Endodermal cell (in vitro differentiated cells): ENCODE measurements at regions not wholly inside any gene's neighbourhood (a gene's known extent, or its start where the extent isn't known, plus 50 kb on each side); places are given as distances from the start of the nearest gene placed in this dataset.
A peak's percentile ranks its signal among the peaks of the same experiment; 100 is the strongest.
"Not testable (repeated sequence)": the region's sequence is repeated elsewhere in the genome, so short reads cannot be mapped to it uniquely, and the experiment has no call there.

Experiments
- DNase-seq: peaks from one replicate; pipeline ENCODE4 v3.0.0-alpha.2; 2017
- H3K27ac ChIP-seq: 2 replicates; pipeline ENCODE4 v1.5.1; 2013; ENCODE audit warnings: mild to moderate bottlenecking, low read depth, low read length, moderate library complexity
- H3K27me3 ChIP-seq: 2 replicates; pipeline ENCODE4 v1.6.1; 2013; ENCODE audit warnings: mild to moderate bottlenecking, low read length, moderate library complexity; ENCODE audit not compliant: insufficient read depth, control insufficient read depth, poor library complexity, severe bottlenecking
- H3K36me3 ChIP-seq: 2 replicates; pipeline ENCODE4 v1.7.0; 2013; ENCODE audit warnings: mild to moderate bottlenecking, low read length, moderate library complexity; ENCODE audit not compliant: control insufficient read depth, insufficient read depth
- H3K4me1 ChIP-seq: one replicate; pipeline ENCODE4 v1.7.0; 2013; ENCODE audit warnings: low read length; ENCODE audit not compliant: control insufficient read depth, insufficient read depth
- H3K4me3 ChIP-seq: 2 replicates; pipeline ENCODE4 v1.5.1; 2013; ENCODE audit warnings: mild to moderate bottlenecking, low read length, moderate library complexity
- H3K9ac ChIP-seq: 2 replicates; pipeline ENCODE4 v1.6.1; 2013; ENCODE audit warnings: mild to moderate bottlenecking, low read length, moderate library complexity; ENCODE audit not compliant: poor library complexity, severe bottlenecking; ENCODE audit errors: extremely low read depth
- H3K9me3 ChIP-seq: 2 replicates; pipeline ENCODE4 v1.6.1; 2013; ENCODE audit warnings: mild to moderate bottlenecking, low read length, moderate library complexity; ENCODE audit not compliant: control insufficient read depth
- H3K27ac Mint-ChIP-seq: 2 replicates; pipeline ENCODE4 v1.8.0; 2020; ENCODE audit warnings: mixed read lengths
- H3K27me3 Mint-ChIP-seq: 2 replicates; pipeline ENCODE4 v1.8.0; 2021; ENCODE audit warnings: mild to moderate bottlenecking, mixed read lengths; ENCODE audit not compliant: insufficient read depth
- H3K36me3 Mint-ChIP-seq: 2 replicates; pipeline ENCODE4 v1.8.0; 2020; ENCODE audit warnings: low read depth, mixed read lengths
- H3K4me1 Mint-ChIP-seq: 2 replicates; pipeline ENCODE4 v1.8.0; 2020; ENCODE audit warnings: mixed read lengths
- H3K4me3 Mint-ChIP-seq: 2 replicates; pipeline ENCODE4 v1.8.0; 2020; ENCODE audit warnings: mild to moderate bottlenecking, moderate library complexity, mixed read lengths
- H3K9me3 Mint-ChIP-seq: 2 replicates; pipeline ENCODE4 v1.8.0; 2020; ENCODE audit warnings: mild to moderate bottlenecking, mixed read lengths
- CTCF ChIP-seq: fragments of 200-600 bp; sonication (generic); conservative IDR thresholded peaks from 2 replicates; pipeline ENCODE4 v1.5.0; 2021; ENCODE audit warnings: antibody characterized with exemption, mild to moderate bottlenecking
- WGBS, 2 experiments: methylation state at CpG; one replicate each; pipeline versions ENCODE4 v1.1.5 to v1.1.7; 2013; ENCODE audit warnings: missing lambda C conversion rate in 2 of 2, mixed read lengths in 1 of 2; ENCODE audit not compliant: insufficient coverage in 1 of 2, insufficient read length in 1 of 2; 5-methylcytosine and 5-hydroxymethylcytosine counted together

- no peak for TF ChIP-seq CTCF
- Mint-ChIP-seq H3K4me1 (no peaks in the 10 kb centered on the region), H3K27ac (no peak overlapping the region), H3K36me3 (no peaks in the 10 kb centered on the region), H3K9me3 (peaks cover 17% of the 10 kb centered on the region), H3K4me3 (no peak overlapping the region), H3K27me3 (peaks cover 10% of the 10 kb centered on the region)
- Histone ChIP-seq H3K4me3 (no peak overlapping the region), H3K9me3 (peaks cover 14% of the 10 kb centered on the region), H3K9ac (no peak overlapping the region), H3K27me3 (no peaks in the 10 kb centered on the region), H3K4me1 (no peaks in the 10 kb centered on the region), H3K36me3 (no peaks in the 10 kb centered on the region), H3K27ac (no peak overlapping the region)
- no peak for DNase-seq
- 91 to 92% methylated on average over 12 to 22 of the region's 29 CpGs for WGBS, 2 experiments
These were observed 245.0 kb upstream of the B3GAT1 start for GRCh38 chr11:134656861-134657540.

GRCh38 chr11:134656086-134656840 lies 244.2 kb upstream of the B3GAT1 start:
- H3K4me3 ChIP-seq, H3K9me3 ChIP-seq, H3K4me3 Mint-ChIP-seq, H3K36me3 Mint-ChIP-seq, H3K36me3 ChIP-seq, H3K9ac ChIP-seq, H3K27me3 ChIP-seq, H3K4me1 Mint-ChIP-seq, H3K4me1 ChIP-seq, H3K27me3 Mint-ChIP-seq, H3K9me3 Mint-ChIP-seq: not testable (repeated sequence)
- H3K27ac ChIP-seq = peak overlapping the region; percentile 26
- peak overlapping the region; percentile 12 for H3K27ac Mint-ChIP-seq
- 90 to 95% methylated on average over 9 to 24 of the region's 29 CpGs for WGBS, 2 experiments
- DNase-seq = peak; percentile 39

GRCh38 chr11:134655189-134655989 lies 243.3 kb upstream of the B3GAT1 start:
- Mint-ChIP-seq H3K27ac (no peak overlapping the region), H3K4me1 (no peaks in the 10 kb centered on the region), H3K4me3 (no peak overlapping the region), H3K9me3 (peaks cover 3% of the 10 kb centered on the region), H3K27me3 (peaks cover 8% of the 10 kb centered on the region), H3K36me3 (no peaks in the 10 kb centered on the region)
- Histone ChIP-seq H3K27me3 (no peaks in the 10 kb centered on the region), H3K9me3 (no peaks in the 10 kb centered on the region), H3K9ac (no peak overlapping the region), H3K4me3 (no peak overlapping the region), H3K36me3 (no peaks in the 10 kb centered on the region), H3K4me1 (no peaks in the 10 kb centered on the region), H3K27ac (peak overlapping the region; percentile 49)
- peak; percentile 38 for DNase-seq
- 92 to 100% methylated on average over 4 to 11 of the region's 11 CpGs for WGBS, 2 experiments
- no peak for TF ChIP-seq CTCF
